Karpas-422 (cell line): ENCODE measurements at regions not wholly inside any gene's neighbourhood (a gene's known extent, or its start where the extent isn't known, plus 50 kb on each side); places are given as distances from the start of the nearest gene placed in this dataset.

Experiments
- DNase-seq: peaks from one replicate; pipeline ENCODE4 v3.0.0-alpha.2; 2015
- H2AFZ ChIP-seq: fragments of 200-600 bp; sonication (generic); 2 replicates; pipeline ENCODE4 v1.6.1; 2014; ENCODE audit warnings: antibody characterized with exemption, low read length, mixed read lengths
- H3K27ac ChIP-seq: fragments of 200-600 bp; sonication (generic); 2 replicates; pipeline ENCODE4 v1.5.1; 2014; ENCODE audit warnings: mild to moderate bottlenecking, low read length, moderate library complexity
- H3K27me3 ChIP-seq: fragments of 200-600 bp; sonication (generic); 2 replicates; pipeline ENCODE4 v1.6.1; 2014; ENCODE audit warnings: low read length, mixed read lengths
- H3K36me3 ChIP-seq: fragments of 200-600 bp; sonication (generic); 2 replicates; pipeline ENCODE4 v1.6.1; 2014; ENCODE audit warnings: low read length, mixed read lengths; ENCODE audit not compliant: insufficient read depth
- H3K4me1 ChIP-seq: fragments of 200-600 bp; sonication (generic); 2 replicates; pipeline ENCODE4 v1.6.1; 2014; ENCODE audit warnings: mild to moderate bottlenecking, low read length, mixed read lengths
- H3K4me2 ChIP-seq: fragments of 200-600 bp; sonication (generic); 2 replicates; pipeline ENCODE4 v1.6.1; 2014; ENCODE audit warnings: low read length, low read depth, mild to moderate bottlenecking; ENCODE audit not compliant: poor library complexity, severe bottlenecking
- H3K4me3 ChIP-seq: fragments of 200-600 bp; sonication (generic); 2 replicates; pipeline ENCODE4 v1.5.1; 2014; ENCODE audit warnings: mild to moderate bottlenecking, antibody characterized with exemption, low read length, mixed read lengths
- H3K79me2 ChIP-seq: fragments of 200-600 bp; sonication (generic); 2 replicates; pipeline ENCODE4 v1.6.1; 2014; ENCODE audit warnings: mild to moderate bottlenecking, low read length, mixed read lengths
- H3K9ac ChIP-seq: fragments of 200-600 bp; sonication (generic); 2 replicates; pipeline ENCODE4 v1.6.0; 2014; ENCODE audit warnings: low read length
- H3K9me2 ChIP-seq: fragments of 200-600 bp; sonication (generic), shearing (Covaris generic); replicated peaks from 2 replicates; pipeline ENCODE4 v1.6.0; 2014; ENCODE audit warnings: mild to moderate bottlenecking, low read length, moderate library complexity; ENCODE audit not compliant: insufficient read depth
- H3K9me3 ChIP-seq: fragments of 300-700, 200-600 bp; sonication (generic); 2 replicates; pipeline ENCODE4 v1.6.1; 2014; ENCODE audit warnings: low read length, mixed read lengths
- H4K20me1 ChIP-seq: fragments of 200-600 bp; sonication (generic); 2 replicates; pipeline ENCODE4 v1.6.1; 2014; ENCODE audit warnings: mild to moderate bottlenecking, antibody characterized with exemption, low read length, low read depth; ENCODE audit not compliant: insufficient read depth

DNA sequence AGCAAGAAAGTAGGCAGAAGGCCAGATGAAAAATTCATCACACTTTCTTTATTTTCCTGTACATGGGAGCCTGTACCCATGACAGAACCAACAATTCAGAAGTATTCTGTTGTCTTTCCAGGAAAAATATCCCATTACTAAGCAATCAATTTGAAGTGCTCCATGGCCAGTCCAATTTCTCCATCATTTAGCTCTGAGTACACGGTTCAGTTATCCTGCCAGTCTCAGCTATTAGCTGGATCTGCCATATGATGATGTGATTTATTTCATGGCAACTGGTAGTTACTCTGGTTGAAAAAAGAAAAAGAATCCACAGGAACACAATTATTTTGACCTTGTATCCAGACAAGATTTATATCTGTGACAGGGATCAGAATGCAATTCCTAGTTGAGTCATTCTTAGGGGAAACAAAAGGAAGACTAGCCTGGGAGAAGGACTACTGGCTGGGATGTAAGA is 70.6 kb upstream of the GORAB start:
- Histone ChIP-seq H3K4me3 (no peak overlapping the region), H2AFZ (no peak overlapping the region), H3K9ac (no peak overlapping the region), H3K4me2 (no peak overlapping the region), H3K4me1 (peaks cover 6% of the 10 kb centered on the region; the same call in 1 of the 2 replicates), H4K20me1 (no peaks in the 10 kb centered on the region), H3K36me3 (no peaks in the 10 kb centered on the region), H3K27me3 (0 out of 2 replicates have a peak, but pooled peaks cover 3% of the 10 kb centered on the region), H3K79me2 (no peaks in the 10 kb centered on the region), H3K27ac (no peak overlapping the region), H3K9me3 (no peaks in the 10 kb centered on the region), H3K9me2 (no peaks in the 10 kb centered on the region)
- no peak for DNase-seq

- Histone ChIP-seq H3K4me2 (no peak overlapping the region), H3K4me1 (peaks cover 6% of the 10 kb centered on the region; the same call in 1 of the 2 replicates), H3K9me3 (no peaks in the 10 kb centered on the region), H3K79me2 (no peaks in the 10 kb centered on the region), H3K27me3 (0 out of 2 replicates have a peak, but pooled peaks cover 3% of the 10 kb centered on the region), H3K36me3 (no peaks in the 10 kb centered on the region), H3K9me2 (no peaks in the 10 kb centered on the region), H2AFZ (no peak overlapping the region), H3K27ac (no peak overlapping the region), H4K20me1 (no peaks in the 10 kb centered on the region), H3K9ac (no peak overlapping the region), H3K4me3 (no peak overlapping the region)
- no peak for DNase-seq
Measured at GRCh38 chr1:170461762-170462384, 70.1 kb upstream of the GORAB start.

GRCh38 chr1:170470121-170470520 is 61.8 kb upstream of the GORAB start:
- Histone ChIP-seq H4K20me1 (no peaks in the 10 kb centered on the region), H3K4me3 (no peak overlapping the region), H3K27ac (no peak overlapping the region), H2AFZ (no peak overlapping the region), H3K9me2 (no peaks in the 10 kb centered on the region), H3K79me2 (no peaks in the 10 kb centered on the region), H3K9ac (no peak overlapping the region), H3K4me1 (no peaks in the 10 kb centered on the region), H3K36me3 (no peaks in the 10 kb centered on the region), H3K4me2 (no peak overlapping the region), H3K27me3 (no peaks in the 10 kb centered on the region), H3K9me3 (no peaks in the 10 kb centered on the region)
- DNase-seq = no peak

DNA sequence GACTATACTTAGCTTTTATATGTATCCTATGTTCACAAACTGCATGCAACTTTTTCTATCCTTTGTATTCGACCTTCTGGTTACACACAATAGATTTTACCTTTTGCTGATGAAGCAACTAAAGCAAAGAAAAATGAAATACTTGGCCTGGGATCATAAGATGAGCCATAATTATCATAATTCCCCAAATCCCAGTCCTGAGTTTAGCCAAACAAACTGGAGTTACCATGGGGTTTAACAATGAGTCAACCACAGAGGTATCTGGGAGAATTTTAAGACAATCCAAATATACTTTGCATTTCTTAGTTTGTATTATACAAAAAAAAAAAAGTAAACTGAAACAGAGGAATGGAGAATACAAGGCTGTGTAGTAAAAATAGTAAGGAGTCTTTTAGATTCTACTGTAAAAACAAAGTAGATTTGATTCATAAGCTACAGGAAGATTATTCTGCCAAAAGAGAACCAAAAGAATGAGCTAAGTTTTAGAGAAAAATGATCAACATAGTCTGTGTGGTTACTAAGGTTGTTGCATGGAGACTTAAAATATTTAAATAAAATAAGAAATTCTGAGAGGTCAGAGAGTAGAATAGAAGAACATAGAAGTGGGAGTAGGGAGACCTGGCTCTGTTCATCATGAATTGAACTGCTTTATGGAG is 60.4 kb upstream of the GORAB start:
- H2AFZ ChIP-seq = no peak overlapping the region
- H3K27me3 ChIP-seq = no peaks in the 10 kb centered on the region
- H3K4me3 ChIP-seq = no peak overlapping the region
- no peaks in the 10 kb centered on the region for H3K36me3 ChIP-seq
- no peaks in the 10 kb centered on the region for H4K20me1 ChIP-seq
- no peak overlapping the region for H3K27ac ChIP-seq
- H3K9ac ChIP-seq = no peak overlapping the region
- no peak for DNase-seq
- H3K9me2 ChIP-seq = no peaks in the 10 kb centered on the region
- no peaks in the 10 kb centered on the region for H3K9me3 ChIP-seq
- H3K79me2 ChIP-seq = no peaks in the 10 kb centered on the region
- H3K4me1 ChIP-seq = no peaks in the 10 kb centered on the region
- H3K4me2 ChIP-seq = no peak overlapping the region

- H3K9ac ChIP-seq = no peak overlapping the region
- no peak overlapping the region for H3K4me3 ChIP-seq
- no peaks in the 10 kb centered on the region for H3K9me2 ChIP-seq
- no peaks in the 10 kb centered on the region for H3K9me3 ChIP-seq
- no peaks in the 10 kb centered on the region for H3K4me1 ChIP-seq
- DNase-seq = no peak
- H4K20me1 ChIP-seq = no peaks in the 10 kb centered on the region
- no peak overlapping the region for H3K4me2 ChIP-seq
- no peaks in the 10 kb centered on the region for H3K36me3 ChIP-seq
- H2AFZ ChIP-seq = no peak overlapping the region
- no peaks in the 10 kb centered on the region for H3K27me3 ChIP-seq
- no peak overlapping the region for H3K27ac ChIP-seq
- no peaks in the 10 kb centered on the region for H3K79me2 ChIP-seq
Measured at GRCh38 chr1:170481000-170481399, 51.0 kb upstream of the GORAB start.
